ENCODE measurements at regions not wholly inside any gene's neighbourhood (a gene's known extent, or its start where the extent isn't known, plus 50 kb on each side); places are given as distances from the start of the nearest gene placed in this dataset.

GRCh38 chr10:61283481-61284221 is 169.5 kb downstream of the TMEM26 start:
- intact Hi-C loops (cut with DNase I; ENCODE audit: low total_unique reads), result loop anchor here (5.0 to 10.0 kb wide), 2 partner anchors 149 to 471 kb away; no protein-coding TSS in a partner anchor
- TF ChIP-seq POLR2A (IDR thresholded peaks at IDR 0.05), result no peak
- no peak for TF ChIP-seq CTCF (IDR thresholded peaks at IDR 0.05)
- no peak overlapping the region for H3K27ac ChIP-seq
- no peaks in the 10 kb centered on the region for H3K4me1 ChIP-seq
- H3K27me3 ChIP-seq, result no peaks in the 10 kb centered on the region
- no peaks in the 10 kb centered on the region for H3K36me3 ChIP-seq (ENCODE audit: low read depth, missing control alignments)
- no peaks in the 10 kb centered on the region for H3K9me3 ChIP-seq
- WGBS, 2 donors, result 54 to 60% methylated on average over 3 of the region's 3 CpGs
- no peak overlapping the region for H3K4me3 ChIP-seq
- DNase-seq, result no peak

- Histone ChIP-seq H3K36me3 (ENCODE audit: low read depth, missing control alignments) (no peaks in the 10 kb centered on the region), H3K9me3 (no peaks in the 10 kb centered on the region), H3K4me1 (no peaks in the 10 kb centered on the region), H3K27ac (no peak overlapping the region), H3K27me3 (no peaks in the 10 kb centered on the region), H3K4me3 (no peak overlapping the region)
- 82 to 86% methylated on average over 2 of the region's 2 CpGs for WGBS, 2 donors
- intact Hi-C loops (cut with DNase I; ENCODE audit: low total_unique reads), result loop anchor here (5.0 to 10.0 kb wide), 2 partner anchors 148 to 471 kb away; no protein-coding TSS in a partner anchor
- TF ChIP-seq CTCF (IDR thresholded peaks at IDR 0.05) (no peak), POLR2A (IDR thresholded peaks at IDR 0.05) (no peak)
- no peak for DNase-seq
These were observed 170.1 kb downstream of the TMEM26 start for GRCh38 chr10:61283066-61283465.

- H3K4me1 ChIP-seq, result no peaks in the 10 kb centered on the region
- H3K27me3 ChIP-seq, result no peaks in the 10 kb centered on the region
- no peaks in the 10 kb centered on the region for H3K9me3 ChIP-seq
- TF ChIP-seq POLR2A (IDR thresholded peaks at IDR 0.05) (no peak), CTCF (IDR thresholded peaks at IDR 0.05) (no peak)
- no peak overlapping the region for H3K27ac ChIP-seq
- no peaks in the 10 kb centered on the region for H3K36me3 ChIP-seq (ENCODE audit: low read depth, missing control alignments)
- H3K4me3 ChIP-seq, result no peak overlapping the region
- 81 to 87% methylated on average over 3 of the region's 3 CpGs for WGBS, 2 donors
- no peak for DNase-seq
- intact Hi-C loops (cut with DNase I; ENCODE audit: low total_unique reads), result loop anchor here (5.0 to 10.0 kb wide), 2 partner anchors 146 to 468 kb away; no protein-coding TSS in a partner anchor
These were observed 172.9 kb downstream of the TMEM26 start for GRCh38 chr10:61280303-61280702.

GRCh38 chr10:61279400-61279799 is 173.8 kb downstream of the TMEM26 start:
- no peak overlapping the region for H3K4me3 ChIP-seq
- TF ChIP-seq POLR2A (IDR thresholded peaks at IDR 0.05) (no peak), CTCF (IDR thresholded peaks at IDR 0.05) (no peak)

GRCh38 chr10:61278556-61278955 is 174.6 kb downstream of the TMEM26 start:
- WGBS, 2 donors, result 93 to 94% methylated on average over 2 of the region's 2 CpGs

More at GRCh38 chr10:61279400-61279799, 173.8 kb downstream of the TMEM26 start:
- Histone ChIP-seq H3K4me1 (no peaks in the 10 kb centered on the region), H3K9me3 (no peaks in the 10 kb centered on the region), H3K27ac (no peak overlapping the region), H3K27me3 (no peaks in the 10 kb centered on the region), H3K36me3 (ENCODE audit: low read depth, missing control alignments) (no peaks in the 10 kb centered on the region)
- intact Hi-C loops (cut with DNase I; ENCODE audit: low total_unique reads), result no loop called here
- DNase-seq, result no peak
- WGBS, 2 donors, result 91 to 93% methylated on average over 7 of the region's 7 CpGs

More at GRCh38 chr10:61278556-61278955, 174.6 kb downstream of the TMEM26 start:
- Histone ChIP-seq H3K4me1 (no peaks in the 10 kb centered on the region), H3K9me3 (no peaks in the 10 kb centered on the region), H3K36me3 (ENCODE audit: low read depth, missing control alignments) (no peaks in the 10 kb centered on the region), H3K27ac (no peak overlapping the region), H3K27me3 (no peaks in the 10 kb centered on the region), H3K4me3 (no peak overlapping the region)
- TF ChIP-seq POLR2A (IDR thresholded peaks at IDR 0.05), result no peak
- TF ChIP-seq CTCF (IDR thresholded peaks at IDR 0.05), result no peak
- no peak for DNase-seq
- intact Hi-C loops (cut with DNase I; ENCODE audit: low total_unique reads), result no loop called here

All from testis (tissue), 2 donors.